ENCODE measurements at regions not wholly inside any gene's neighbourhood (a gene's known extent, or its start where the extent isn't known, plus 50 kb on each side); places are given as distances from the start of the nearest gene placed in this dataset.

- no peaks in the 10 kb centered on the region for H3K36me3 ChIP-seq (ENCODE audit: insufficient read depth, low read length)
- Mint-ChIP-seq H3K9me3 (peaks cover 3% of the 10 kb centered on the region), H3K36me3 (ENCODE audit: low read depth) (no peaks in the 10 kb centered on the region), H3K4me1 (ENCODE audit: low read depth) (no peaks in the 10 kb centered on the region), H3K27ac (no peak overlapping the region), H3K27me3 (no peaks in the 10 kb centered on the region), H3K4me3 (no peak overlapping the region)
- no peak for TF ChIP-seq CTCF (IDR thresholded peaks at IDR 0.05)
- no peaks in the 10 kb centered on the region for H3K4me1 ChIP-seq (ENCODE audit: insufficient read depth, low read length)
- H3K4me3 ChIP-seq (ENCODE audit: low read length) = no peak overlapping the region
- DNase-seq (no peak), ATAC-seq (ENCODE audit: poor library complexity) (no peak)
- no peak overlapping the region for H3K27ac ChIP-seq (ENCODE audit: low read depth in 1 of 2, low read length in 2 of 2)
- POLR2A ChIA-PET = no interaction called here
- H3K9me3 ChIP-seq (ENCODE audit: control insufficient read depth in 1 of 2, insufficient read depth in 1 of 2, low read length in 2 of 2) = peaks cover 0 to 7% of the 10 kb centered on the region in 2 experiments
- H3K27me3 ChIP-seq (ENCODE audit: control insufficient read depth in 1 of 2, insufficient read depth in 2 of 2, low read length in 2 of 2) = no peaks in the 10 kb centered on the region
- CTCF ChIA-PET = no interaction called here
- intact Hi-C loops (cut with DNase I, micrococcal nuclease) = no loop called here
Observed at GRCh38 chr10:59538623-59539022, 171.0 kb downstream of the SLC16A9 start.

- POLR2A ChIA-PET = no interaction called here
- Mint-ChIP-seq H3K4me3 (no peak overlapping the region), H3K27ac (no peak overlapping the region), H3K27me3 (no peaks in the 10 kb centered on the region), H3K4me1 (ENCODE audit: low read depth) (no peaks in the 10 kb centered on the region), H3K36me3 (ENCODE audit: low read depth) (no peaks in the 10 kb centered on the region), H3K9me3 (peaks cover 3% of the 10 kb centered on the region)
- H3K4me3 ChIP-seq (ENCODE audit: low read length) = no peak overlapping the region
- H3K27me3 ChIP-seq (ENCODE audit: control insufficient read depth in 1 of 2, insufficient read depth in 2 of 2, low read length in 2 of 2) = no peaks in the 10 kb centered on the region
- ATAC-seq (ENCODE audit: poor library complexity) = no peak
- CTCF ChIA-PET = no interaction called here
- H3K36me3 ChIP-seq (ENCODE audit: insufficient read depth, low read length) = no peaks in the 10 kb centered on the region
- no peak overlapping the region for H3K27ac ChIP-seq (ENCODE audit: low read depth in 1 of 2, low read length in 2 of 2)
- peaks cover 0 to 7% of the 10 kb centered on the region in 2 experiments for H3K9me3 ChIP-seq (ENCODE audit: control insufficient read depth in 1 of 2, insufficient read depth in 1 of 2, low read length in 2 of 2)
- H3K4me1 ChIP-seq (ENCODE audit: insufficient read depth, low read length) = no peaks in the 10 kb centered on the region
- no peak for TF ChIP-seq CTCF (IDR thresholded peaks at IDR 0.05)
- no peak for DNase-seq
- intact Hi-C loops (cut with DNase I, micrococcal nuclease) = no loop called here
Observed at GRCh38 chr10:59537501-59537900, 172.1 kb downstream of the SLC16A9 start.

GRCh38 chr10:59536167-59537014 lies 173.3 kb downstream of the SLC16A9 start:
- intact Hi-C loops (cut with DNase I, micrococcal nuclease) = no loop called here
- DNase-seq (no peak), ATAC-seq (ENCODE audit: poor library complexity) (no peak)
- Mint-ChIP-seq H3K9me3 (no peaks in the 10 kb centered on the region), H3K36me3 (ENCODE audit: low read depth) (no peaks in the 10 kb centered on the region), H3K4me1 (ENCODE audit: low read depth) (no peaks in the 10 kb centered on the region), H3K27ac (no peak overlapping the region), H3K4me3 (no peak overlapping the region), H3K27me3 (no peaks in the 10 kb centered on the region)
- H3K4me3 ChIP-seq (ENCODE audit: low read length) = no peak overlapping the region
- no peaks in the 10 kb centered on the region for H3K4me1 ChIP-seq (ENCODE audit: insufficient read depth, low read length)
- TF ChIP-seq CTCF (IDR thresholded peaks at IDR 0.05) = no peak
- POLR2A ChIA-PET = no interaction called here
- peaks cover 0 to 7% of the 10 kb centered on the region in 2 experiments for H3K9me3 ChIP-seq (ENCODE audit: control insufficient read depth in 1 of 2, insufficient read depth in 1 of 2, low read length in 2 of 2)
- no peak overlapping the region for H3K27ac ChIP-seq (ENCODE audit: low read depth in 1 of 2, low read length in 2 of 2)
- CTCF ChIA-PET = no interaction called here
- no peaks in the 10 kb centered on the region for H3K27me3 ChIP-seq (ENCODE audit: control insufficient read depth in 1 of 2, insufficient read depth in 2 of 2, low read length in 2 of 2)
- H3K36me3 ChIP-seq (ENCODE audit: insufficient read depth, low read length) = no peaks in the 10 kb centered on the region
